Common myeloid progenitor, CD34-positive (primary cell): ENCODE measurements at regions not wholly inside any gene's neighbourhood (a gene's known extent, or its start where the extent isn't known, plus 50 kb on each side); places are given as distances from the start of the nearest gene placed in this dataset.

Experiments
- CTCF ChIA-PET: fragments of 350-600 bp; sonication (Branson Sonifier 250); formaldehyde crosslinking; loops from one replicate; lab custom pipeline; 2021; ENCODE audit warnings: antibody characterized with exemption; lab: Charles Lee
- POLR2A ChIA-PET: fragments of 350-600 bp; sonication (Branson Sonifier 250); formaldehyde crosslinking; loops from one replicate; lab custom pipeline; 2021; ENCODE audit warnings: antibody characterized with exemption; lab: Charles Lee
- DNase-seq, 3 donors: peaks; one replicate each; pipeline versions ENCODE4 v3.0.0 to v3.0.0-alpha.2; 2013
- H3K27ac ChIP-seq, 2 experiments: 1 replicate in 1 of 2; 2 replicates in 1 of 2; pipeline ENCODE4 v1.7.0; 2013; ENCODE audit warnings: inconsistent platforms in 2 of 2, low read length in 2 of 2, mild to moderate bottlenecking in 2 of 2, low read depth in 1 of 2, moderate library complexity in 1 of 2; ENCODE audit not compliant: severe bottlenecking in 2 of 2, insufficient read depth in 1 of 2, poor library complexity in 1 of 2
- H3K27me3 ChIP-seq, 5 experiments: replicated peaks in 2 of 5; 1 replicate in 3 of 5; 2 replicates in 2 of 5; pipeline versions ENCODE4 v1.6.1 to v1.7.0; 2013; ENCODE audit warnings: low read length in 4 of 5, mild to moderate bottlenecking in 2 of 5, moderate library complexity in 2 of 5, inconsistent platforms in 1 of 5; ENCODE audit not compliant: insufficient read depth in 5 of 5, control insufficient read depth in 4 of 5
- H3K36me3 ChIP-seq, 4 experiments: 1 replicate in 2 of 4; 2 replicates in 2 of 4; pipeline versions ENCODE4 v1.6.1 to v1.7.0; 2013; ENCODE audit warnings: low read length in 3 of 4, control low read depth in 1 of 4, mild to moderate bottlenecking in 1 of 4; ENCODE audit not compliant: control insufficient read depth in 4 of 4, insufficient read depth in 4 of 4
- H3K4me1 ChIP-seq, 4 experiments: 1 replicate in 3 of 4; 2 replicates in 1 of 4; pipeline versions ENCODE4 v1.6.1 to v1.7.1; 2013; ENCODE audit warnings: low read length in 3 of 4, mild to moderate bottlenecking in 3 of 4, control low read depth in 1 of 4, inconsistent platforms in 1 of 4, moderate library complexity in 1 of 4; ENCODE audit not compliant: control insufficient read depth in 4 of 4, insufficient read depth in 4 of 4; ENCODE audit errors: control extremely low read depth in 1 of 4
- H3K4me3 ChIP-seq, 7 experiments: 1 replicate in 4 of 7; 2 replicates in 3 of 7; pipeline versions ENCODE4 v1.5.1 to v1.7.0; 2013; ENCODE audit warnings: mild to moderate bottlenecking in 7 of 7, low read length in 6 of 7, moderate library complexity in 6 of 7, inconsistent platforms in 2 of 7, low read depth in 2 of 7, control low read depth in 1 of 7; ENCODE audit not compliant: insufficient read depth in 4 of 7, control insufficient read depth in 1 of 7; ENCODE audit errors: extremely low read depth in 1 of 7
- H3K9me3 ChIP-seq, 5 experiments: 1 replicate in 4 of 5; 2 replicates in 1 of 5; pipeline versions ENCODE4 v1.6.1 to v1.7.1; 2013; ENCODE audit warnings: low read length in 4 of 5, mild to moderate bottlenecking in 2 of 5, inconsistent platforms in 1 of 5, low read depth in 1 of 5, moderate library complexity in 1 of 5; ENCODE audit not compliant: control insufficient read depth in 4 of 5, insufficient read depth in 2 of 5; ENCODE audit errors: control extremely low read depth in 1 of 5
- WGBS: methylation state at CpG from one replicate; pipeline ENCODE4 v1.1.5; 2013; ENCODE audit not compliant: insufficient coverage; 5-methylcytosine and 5-hydroxymethylcytosine counted together

GRCh38 chr10:3702056-3702546, 82.9 kb downstream of the KLF6 start:
- ChIA-PET CTCF (no interaction called here), POLR2A (no interaction called here)
- Histone ChIP-seq H3K4me3 (no peak overlapping the region), H3K36me3 (no peaks in the 10 kb centered on the region), H3K27me3 (peaks cover 0 to 2% (median 0%) of the 10 kb centered on the region in 5 experiments), H3K9me3 (no peaks in the 10 kb centered on the region), H3K4me1 (peaks cover 0 to 3% (median 0%) of the 10 kb centered on the region in 4 experiments), H3K27ac (no peak overlapping the region)
- no peak for DNase-seq
- 88% methylated on average over 9 of the region's 11 CpGs for WGBS

GRCh38 chr10:3701491-3701890, 83.5 kb downstream of the KLF6 start:
- WGBS, result no CpG with 5 or more reads among the region's 1 CpG
- CTCF ChIA-PET, result no interaction called here
- DNase-seq, result no peak
- no peak overlapping the region for H3K4me3 ChIP-seq
- H3K9me3 ChIP-seq, result peaks cover 0 to 1% (median 0%) of the 10 kb centered on the region in 5 experiments
- H3K27me3 ChIP-seq, result peaks cover 0 to 2% (median 0%) of the 10 kb centered on the region in 5 experiments
- H3K4me1 ChIP-seq, result peaks cover 0 to 3% (median 0%) of the 10 kb centered on the region in 4 experiments
- no peak overlapping the region for H3K27ac ChIP-seq
- no peaks in the 10 kb centered on the region for H3K36me3 ChIP-seq
- POLR2A ChIA-PET, result interaction anchor here (0.6 kb wide), 1 partner anchor 38 kb away, joined by 3 read pairs; no protein-coding TSS in a partner anchor

DNA sequence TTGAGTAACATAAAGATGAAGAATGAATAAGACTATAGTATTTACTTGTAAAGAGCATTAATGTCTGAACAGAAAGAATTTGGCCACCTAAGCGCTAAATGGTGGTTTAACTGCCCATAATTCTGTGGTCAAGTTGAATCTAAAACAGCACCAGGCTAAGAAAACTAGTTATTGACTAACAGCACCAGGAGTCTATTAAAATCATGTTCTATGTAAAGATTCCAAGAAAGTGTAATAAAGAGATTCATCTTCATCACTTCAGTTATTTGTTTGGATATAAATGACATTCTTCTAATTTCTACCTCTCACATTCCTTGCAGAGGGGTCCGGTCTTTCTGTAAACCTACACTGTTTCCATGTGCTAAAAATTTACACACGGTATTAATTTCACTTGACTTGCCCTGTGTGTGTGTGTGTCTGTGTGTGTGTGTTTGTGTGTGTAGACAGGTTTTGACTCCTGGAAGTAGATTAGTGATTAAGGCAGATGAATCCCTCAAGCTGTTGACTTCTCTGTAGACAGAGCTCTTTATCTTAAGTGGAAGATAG, 84.4 kb downstream of the KLF6 start:
- peaks cover 0 to 2% (median 0%) of the 10 kb centered on the region in 5 experiments for H3K27me3 ChIP-seq
- peaks cover 0 to 1% (median 0%) of the 10 kb centered on the region in 5 experiments for H3K9me3 ChIP-seq
- H3K27ac ChIP-seq, result no peak overlapping the region
- no peak for DNase-seq
- POLR2A ChIA-PET, result no interaction called here
- CTCF ChIA-PET, result no interaction called here
- H3K4me3 ChIP-seq, result no peak overlapping the region
- peaks cover 0 to 3% (median 0%) of the 10 kb centered on the region in 4 experiments for H3K4me1 ChIP-seq
- WGBS, result no CpG with 5 or more reads among the region's 3 CpGs
- H3K36me3 ChIP-seq, result no peaks in the 10 kb centered on the region

DNA sequence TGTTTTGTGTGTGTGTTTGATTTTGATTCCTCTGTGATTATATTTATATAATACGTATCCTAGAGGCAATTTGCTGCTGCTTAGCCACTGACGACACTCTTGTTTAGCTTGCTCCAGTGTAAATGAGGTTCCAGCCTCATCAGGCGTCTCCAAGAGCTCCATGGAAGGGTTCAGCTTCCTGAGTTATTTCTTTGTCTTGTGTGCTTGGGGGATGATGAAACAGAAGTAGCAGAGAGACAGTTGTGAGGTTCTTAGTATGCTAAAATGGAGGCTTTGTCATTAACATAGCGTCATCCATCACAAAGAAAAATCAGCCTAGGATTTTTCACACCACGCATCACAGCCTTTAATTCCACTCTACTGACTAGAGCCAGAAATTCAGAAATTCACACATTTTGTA, 85.1 kb downstream of the KLF6 start:
- H3K27me3 ChIP-seq, result peaks cover 0 to 2% (median 0%) of the 10 kb centered on the region in 5 experiments
- peaks cover 0 to 3% (median 0%) of the 10 kb centered on the region in 4 experiments for H3K4me1 ChIP-seq
- H3K27ac ChIP-seq, result no peak overlapping the region
- H3K4me3 ChIP-seq, result no peak overlapping the region
- no peak for DNase-seq
- peaks cover 0 to 1% (median 0%) of the 10 kb centered on the region in 5 experiments for H3K9me3 ChIP-seq
- WGBS, result 96% methylated on average over 5 of the region's 5 CpGs
- ChIA-PET CTCF (no interaction called here), POLR2A (no interaction called here)
- no peaks in the 10 kb centered on the region for H3K36me3 ChIP-seq

DNA sequence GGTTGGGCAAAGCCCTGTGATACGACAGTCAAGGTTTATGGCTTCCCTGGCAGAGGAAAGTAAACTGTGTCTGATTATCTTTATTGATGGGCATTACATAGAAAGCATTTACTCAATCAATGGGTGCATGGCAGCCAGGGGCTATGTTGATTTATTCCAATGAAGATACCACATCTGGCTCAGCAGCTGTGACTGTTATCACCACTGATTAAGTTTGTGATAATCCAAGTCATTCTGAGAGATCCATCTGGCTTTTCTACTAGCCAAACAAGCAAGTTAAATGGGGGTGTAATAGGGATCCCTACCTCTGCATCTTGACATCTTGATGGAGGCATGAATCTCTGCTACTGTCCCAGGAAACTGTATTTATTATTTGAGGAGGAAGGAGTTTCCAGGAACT, 86.7 kb downstream of the KLF6 start:
- POLR2A ChIA-PET, result no interaction called here
- peaks cover 0 to 2% (median 0%) of the 10 kb centered on the region in 5 experiments for H3K27me3 ChIP-seq
- CTCF ChIA-PET, result no interaction called here
- no peak overlapping the region for H3K27ac ChIP-seq
- WGBS, result no CpG with 5 or more reads among the region's 1 CpG
- no peaks in the 10 kb centered on the region for H3K36me3 ChIP-seq
- peaks cover 0 to 1% (median 0%) of the 10 kb centered on the region in 5 experiments for H3K9me3 ChIP-seq
- no peak for DNase-seq
- no peak overlapping the region for H3K4me3 ChIP-seq
- H3K4me1 ChIP-seq, result peaks cover 0 to 3% (median 0%) of the 10 kb centered on the region in 4 experiments

GRCh38 chr10:3693698-3694080, 91.3 kb downstream of the KLF6 start:
- DNase-seq, result no peak
- H3K27ac ChIP-seq, result no peak overlapping the region
- peaks cover 0 to 1% (median 0%) of the 10 kb centered on the region in 5 experiments for H3K9me3 ChIP-seq
- CTCF ChIA-PET, result no interaction called here
- H3K4me1 ChIP-seq, result no peaks in the 10 kb centered on the region
- no peak overlapping the region for H3K4me3 ChIP-seq
- POLR2A ChIA-PET, result no interaction called here
- H3K36me3 ChIP-seq, result no peaks in the 10 kb centered on the region
- WGBS, result no CpG with 5 or more reads among the region's 1 CpG
- no peaks in the 10 kb centered on the region for H3K27me3 ChIP-seq

- Histone ChIP-seq H3K9me3 (peaks cover 0 to 1% (median 0%) of the 10 kb centered on the region in 5 experiments), H3K27me3 (no peaks in the 10 kb centered on the region), H3K4me1 (no peaks in the 10 kb centered on the region), H3K4me3 (no peak overlapping the region), H3K27ac (no peak overlapping the region), H3K36me3 (no peaks in the 10 kb centered on the region)
- no peak for DNase-seq
- ChIA-PET CTCF (no interaction called here), POLR2A (no interaction called here)
- WGBS, result 96% methylated on average over 10 of the region's 11 CpGs
These were observed 91.8 kb downstream of the KLF6 start for GRCh38 chr10:3693022-3693697.
